OCI-LY3 (cell line): ENCODE measurements at regions not wholly inside any gene's neighbourhood (a gene's known extent, or its start where the extent isn't known, plus 50 kb on each side); places are given as distances from the start of the nearest gene placed in this dataset.

Experiments
- H2AFZ ChIP-seq: fragments of 200-600, 300-600 bp; shearing (Covaris generic); 2 replicates; pipeline ENCODE4 v1.6.0; 2014; ENCODE audit warnings: antibody characterized with exemption, low read depth, low read length
- H3K27ac ChIP-seq: fragments of 200-600, 300-600 bp; sonication (generic); 2 replicates; pipeline ENCODE4 v1.5.1; 2014; ENCODE audit warnings: mild to moderate bottlenecking, low read length, moderate library complexity, mixed read lengths
- H3K27me3 ChIP-seq: fragments of 200-600, 300-600 bp; sonication (generic); 2 replicates; pipeline ENCODE4 v1.6.1; 2014; ENCODE audit warnings: low read depth, low read length, mixed read lengths
- H3K36me3 ChIP-seq: fragments of 200-600, 300-600 bp; sonication (generic); replicated peaks from 2 replicates; pipeline ENCODE3; 2014; ENCODE audit warnings: low read depth, low read length, mixed read lengths
- H3K4me1 ChIP-seq: fragments of 300-600, 200-600 bp; sonication (generic); 2 replicates; pipeline ENCODE4 v1.6.1; 2014; ENCODE audit warnings: low read length, mixed read lengths
- H3K4me2 ChIP-seq: fragments of 200-600, 300-600 bp; sonication (generic); 2 replicates; pipeline ENCODE4 v1.6.1; 2014; ENCODE audit warnings: low read length, mixed read lengths
- H3K4me3 ChIP-seq: fragments of 300-600, 200-600 bp; sonication (generic); 2 replicates; pipeline ENCODE4 v1.5.1; 2014; ENCODE audit warnings: antibody characterized with exemption, mild to moderate bottlenecking, low read length, moderate library complexity
- H3K79me2 ChIP-seq: fragments of 300-600, 200-600 bp; shearing (Covaris generic); 2 replicates; pipeline ENCODE4 v1.6.1; 2014; ENCODE audit warnings: mild to moderate bottlenecking, low read length, mixed read lengths
- H3K9ac ChIP-seq: fragments of 300-600, 200-600 bp; shearing (Covaris generic); 2 replicates; pipeline ENCODE4 v1.6.0; 2014; ENCODE audit warnings: mild to moderate bottlenecking, low read length, moderate library complexity
- H3K9me3 ChIP-seq: fragments of 200-600, 300-600 bp; shearing (Covaris generic); 2 replicates; pipeline ENCODE4 v1.6.1; 2014; ENCODE audit warnings: low read length, mixed read lengths; ENCODE audit not compliant: insufficient read depth
- H4K20me1 ChIP-seq: fragments of 200-600, 300-600 bp; sonication (generic); 2 replicates; pipeline ENCODE4 v1.6.1; 2016; ENCODE audit warnings: low read length, mixed read lengths; ENCODE audit not compliant: insufficient read depth
- EZH2phosphoT487 ChIP-seq: fragments of 200-600 bp; shearing (Covaris generic); IDR thresholded peaks from 2 replicates; pipeline ENCODE4 v1.6.1; 2018; ENCODE audit warnings: antibody characterized with exemption, mixed run types, low read depth
- TF ChIP-seq, protein P1 (sequence below): fragments of 200-600, 300-600 bp; sonication (generic); IDR thresholded peaks from 2 replicates; pipeline ENCODE4 v1.5.1; 2014; ENCODE audit warnings: antibody characterized with exemption, low read length, low read depth

DNA sequence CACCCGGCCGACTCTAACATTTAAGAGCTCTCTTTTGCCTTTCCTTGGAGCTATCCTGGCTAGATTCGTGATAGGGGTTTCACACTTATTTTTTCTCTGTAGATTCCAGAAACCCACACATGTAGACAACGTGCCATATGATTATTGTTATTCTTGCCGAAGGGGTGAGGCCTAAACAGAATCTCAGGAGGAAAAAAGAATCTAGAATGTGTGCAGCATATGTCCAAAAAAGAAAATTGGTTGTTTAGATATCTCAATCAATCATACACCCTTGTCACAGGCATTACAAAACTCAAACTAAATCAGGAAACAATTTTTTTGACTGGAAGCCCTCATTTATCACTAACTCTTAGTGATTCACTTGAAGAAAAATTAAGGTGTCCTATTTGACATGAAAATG, 66.9 kb upstream of the TGM3 start:
- Histone ChIP-seq H4K20me1 (no peaks in the 10 kb centered on the region), H3K36me3 (no peaks in the 10 kb centered on the region), H3K9ac (no peak overlapping the region), H3K27ac (no peak overlapping the region), H3K4me3 (no peak overlapping the region), H3K4me2 (peak overlapping the region; percentile 15; the same call in 1 of the 2 replicates), H3K9me3 (no peaks in the 10 kb centered on the region), H3K79me2 (no peaks in the 10 kb centered on the region), H3K4me1 (peaks cover 23% of the 10 kb centered on the region), H2AFZ (no peak overlapping the region), H3K27me3 (no peaks in the 10 kb centered on the region)
- TF ChIP-seq, protein P1, sequence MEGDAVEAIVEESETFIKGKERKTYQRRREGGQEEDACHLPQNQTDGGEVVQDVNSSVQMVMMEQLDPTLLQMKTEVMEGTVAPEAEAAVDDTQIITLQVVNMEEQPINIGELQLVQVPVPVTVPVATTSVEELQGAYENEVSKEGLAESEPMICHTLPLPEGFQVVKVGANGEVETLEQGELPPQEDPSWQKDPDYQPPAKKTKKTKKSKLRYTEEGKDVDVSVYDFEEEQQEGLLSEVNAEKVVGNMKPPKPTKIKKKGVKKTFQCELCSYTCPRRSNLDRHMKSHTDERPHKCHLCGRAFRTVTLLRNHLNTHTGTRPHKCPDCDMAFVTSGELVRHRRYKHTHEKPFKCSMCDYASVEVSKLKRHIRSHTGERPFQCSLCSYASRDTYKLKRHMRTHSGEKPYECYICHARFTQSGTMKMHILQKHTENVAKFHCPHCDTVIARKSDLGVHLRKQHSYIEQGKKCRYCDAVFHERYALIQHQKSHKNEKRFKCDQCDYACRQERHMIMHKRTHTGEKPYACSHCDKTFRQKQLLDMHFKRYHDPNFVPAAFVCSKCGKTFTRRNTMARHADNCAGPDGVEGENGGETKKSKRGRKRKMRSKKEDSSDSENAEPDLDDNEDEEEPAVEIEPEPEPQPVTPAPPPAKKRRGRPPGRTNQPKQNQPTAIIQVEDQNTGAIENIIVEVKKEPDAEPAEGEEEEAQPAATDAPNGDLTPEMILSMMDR, result no peak
- TF ChIP-seq EZH2phosphoT487, result no peak

DNA sequence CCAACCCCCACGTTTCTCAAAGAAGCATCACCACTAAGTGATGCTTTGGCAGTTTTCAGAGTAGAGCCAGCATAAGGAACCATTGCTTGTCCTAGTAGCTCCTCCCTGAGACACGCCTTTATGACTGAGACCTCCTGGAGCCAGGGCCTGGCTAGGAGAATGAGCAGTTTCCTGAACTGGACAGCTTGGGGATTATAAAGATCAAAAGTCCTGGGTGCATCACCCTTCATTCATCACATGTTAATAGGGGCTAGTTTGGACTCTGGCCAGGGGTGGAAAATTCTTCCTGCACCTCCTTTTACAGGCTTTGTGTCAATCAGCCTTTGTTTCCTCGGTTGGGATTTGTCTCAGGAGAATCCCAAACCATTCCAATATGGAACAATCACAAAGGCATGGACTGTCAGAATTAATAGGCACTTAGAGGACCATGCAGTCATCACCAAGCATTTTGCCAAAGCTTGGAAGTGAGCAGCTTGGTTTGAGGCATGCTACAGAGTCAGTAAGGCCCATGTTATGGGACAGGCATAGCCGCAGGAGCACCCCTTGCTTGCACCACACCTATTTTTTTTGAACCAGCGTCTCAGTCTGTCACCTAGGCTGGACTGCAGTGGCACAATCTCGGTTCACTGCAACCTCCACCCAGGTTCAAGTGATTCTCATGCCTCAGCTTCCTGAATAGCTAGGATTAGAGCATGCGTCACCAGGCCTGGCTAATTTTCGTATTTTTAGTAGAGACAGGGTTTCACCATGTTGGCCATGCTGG, 64.9 kb upstream of the TGM3 start:
- Histone ChIP-seq H3K4me1 (peaks cover 16% of the 10 kb centered on the region), H3K9me3 (no peaks in the 10 kb centered on the region), H3K79me2 (no peaks in the 10 kb centered on the region), H4K20me1 (no peaks in the 10 kb centered on the region), H3K27ac (no peak overlapping the region), H3K4me2 (no peak overlapping the region), H3K4me3 (no peak overlapping the region), H2AFZ (no peak overlapping the region), H3K36me3 (no peaks in the 10 kb centered on the region), H3K27me3 (no peaks in the 10 kb centered on the region), H3K9ac (no peak overlapping the region)
- TF ChIP-seq, protein P1, result no peak

DNA sequence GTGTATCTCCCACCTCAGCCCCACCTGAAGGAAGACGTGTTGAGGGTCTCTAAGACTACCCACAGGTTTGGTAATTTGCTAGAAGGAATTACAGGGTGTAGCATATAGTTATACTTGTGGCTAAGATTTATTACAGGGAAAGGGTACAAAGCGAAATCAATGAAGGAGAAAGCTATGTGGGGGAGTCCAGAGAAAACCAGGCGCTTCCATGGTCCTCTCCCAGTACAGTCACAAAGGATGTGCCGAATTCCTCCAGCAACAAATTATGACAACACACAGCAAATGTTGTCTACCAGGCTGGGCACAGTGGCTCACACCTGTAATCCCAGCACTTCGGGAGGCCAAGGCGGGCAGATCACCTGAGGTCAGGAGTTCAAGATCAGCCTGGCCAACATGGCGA, 64.1 kb upstream of the TGM3 start:
- Histone ChIP-seq H3K27ac (no peak overlapping the region), H3K27me3 (no peaks in the 10 kb centered on the region), H3K36me3 (no peaks in the 10 kb centered on the region), H4K20me1 (no peaks in the 10 kb centered on the region), H3K4me1 (peaks cover 16% of the 10 kb centered on the region), H3K79me2 (no peaks in the 10 kb centered on the region), H3K9me3 (no peaks in the 10 kb centered on the region), H3K4me2 (no peak overlapping the region), H3K9ac (no peak overlapping the region), H3K4me3 (no peak overlapping the region), H2AFZ (no peak overlapping the region)
- TF ChIP-seq, protein P1, result no peak
- no peak for TF ChIP-seq EZH2phosphoT487

DNA sequence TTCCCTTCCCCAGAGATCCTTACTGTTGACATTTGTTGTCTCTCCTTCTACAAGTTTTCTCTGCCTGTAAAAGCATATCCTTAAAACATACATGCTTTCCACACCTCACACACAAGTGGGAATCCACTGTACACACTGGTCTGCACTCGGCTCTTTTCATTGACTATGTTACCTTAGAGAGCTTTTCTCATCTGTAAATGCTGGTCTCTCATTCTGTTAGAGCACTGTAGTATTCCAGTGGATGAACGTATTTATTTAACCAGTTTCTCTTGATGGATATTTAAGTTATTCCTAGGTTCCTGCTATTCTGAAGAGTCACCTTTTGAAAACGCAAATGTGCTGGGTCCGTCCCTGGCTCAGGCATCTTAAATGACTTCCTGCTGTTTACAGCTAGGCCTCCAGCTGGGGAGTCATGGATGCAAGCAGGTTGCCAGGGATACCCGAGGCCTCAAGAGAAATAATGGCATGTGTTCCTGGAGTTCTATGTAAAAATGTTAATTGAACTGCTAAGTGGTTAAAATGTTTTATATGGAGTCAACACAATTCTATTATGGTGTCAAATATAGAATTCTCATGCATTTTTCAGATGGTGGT, 61.1 kb upstream of the TGM3 start:
- Histone ChIP-seq H3K27me3 (no peaks in the 10 kb centered on the region), H3K9me3 (no peaks in the 10 kb centered on the region), H3K4me2 (no peak overlapping the region), H2AFZ (no peak overlapping the region), H3K4me3 (no peak overlapping the region), H3K79me2 (no peaks in the 10 kb centered on the region), H3K9ac (no peak overlapping the region), H3K27ac (no peak overlapping the region), H4K20me1 (no peaks in the 10 kb centered on the region), H3K4me1 (peaks cover 11% of the 10 kb centered on the region), H3K36me3 (no peaks in the 10 kb centered on the region)
- TF ChIP-seq, protein P1, result no peak
